ENCODE measurements at regions not wholly inside any gene's neighbourhood (a gene's known extent, or its start where the extent isn't known, plus 50 kb on each side); places are given as distances from the start of the nearest gene placed in this dataset.

GRCh38 chr13:85278851-85279250, 520.4 kb downstream of the SLITRK6 start:
- POLR2A ChIA-PET: no interaction called here
- H3K9me3 ChIP-seq (ENCODE audit: control insufficient read depth, insufficient read depth, low read length): no peaks in the 10 kb centered on the region
- CTCF ChIA-PET: interaction anchor here (0.6 kb wide), 1 partner anchor 220 kb away, joined by 3 read pairs; no protein-coding TSS in a partner anchor

GRCh38 chr13:85277748-85278147, 521.5 kb downstream of the SLITRK6 start:
- POLR2A ChIA-PET: no interaction called here
- no peak for DNase-seq (ENCODE audit: low read depth, low spot score)
- CTCF ChIA-PET: no interaction called here
- Histone ChIP-seq H3K27me3 (ENCODE audit: control insufficient read depth, insufficient read depth, low read length) (no peaks in the 10 kb centered on the region), H3K27ac (ENCODE audit: low read depth, low read length) (no peak overlapping the region), H3K4me3 (ENCODE audit: low read depth, low read length) (no peak overlapping the region), H3K9me3 (ENCODE audit: control insufficient read depth, insufficient read depth, low read length) (no peaks in the 10 kb centered on the region)
- no peak for TF ChIP-seq CTCF (IDR thresholded peaks at IDR 0.05; ENCODE audit: low read depth, low read length)

More at GRCh38 chr13:85278851-85279250, 520.4 kb downstream of the SLITRK6 start:
- no peak overlapping the region for H3K27ac ChIP-seq (ENCODE audit: low read depth, low read length)
- no peak overlapping the region for H3K4me3 ChIP-seq (ENCODE audit: low read depth, low read length)
- H3K27me3 ChIP-seq (ENCODE audit: control insufficient read depth, insufficient read depth, low read length): no peaks in the 10 kb centered on the region
- DNase-seq (ENCODE audit: low read depth, low spot score): no peak
- TF ChIP-seq CTCF (IDR thresholded peaks at IDR 0.05; ENCODE audit: low read depth, low read length): no peak

GRCh38 chr13:85266771-85267170, 532.4 kb downstream of the SLITRK6 start:
- no peak for DNase-seq (ENCODE audit: low read depth, low spot score)

GRCh38 chr13:85266331-85266730, 532.9 kb downstream of the SLITRK6 start:
- Histone ChIP-seq H3K27ac (ENCODE audit: low read depth, low read length) (no peak overlapping the region), H3K9me3 (ENCODE audit: control insufficient read depth, insufficient read depth, low read length) (no peaks in the 10 kb centered on the region), H3K4me3 (ENCODE audit: low read depth, low read length) (no peak overlapping the region), H3K27me3 (ENCODE audit: control insufficient read depth, insufficient read depth, low read length) (no peaks in the 10 kb centered on the region)
- CTCF ChIA-PET: interaction anchor here (1.3 kb wide), 1 partner anchor 12 kb away, joined by 3 read pairs; no protein-coding TSS in a partner anchor
- no peak for TF ChIP-seq CTCF (IDR thresholded peaks at IDR 0.05; ENCODE audit: low read depth, low read length)
- POLR2A ChIA-PET: no interaction called here
- no peak for DNase-seq (ENCODE audit: low read depth, low spot score)

More at GRCh38 chr13:85266771-85267170, 532.4 kb downstream of the SLITRK6 start:
- Histone ChIP-seq H3K9me3 (ENCODE audit: control insufficient read depth, insufficient read depth, low read length) (no peaks in the 10 kb centered on the region), H3K4me3 (ENCODE audit: low read depth, low read length) (no peak overlapping the region), H3K27me3 (ENCODE audit: control insufficient read depth, insufficient read depth, low read length) (no peaks in the 10 kb centered on the region), H3K27ac (ENCODE audit: low read depth, low read length) (no peak overlapping the region)
- TF ChIP-seq CTCF (IDR thresholded peaks at IDR 0.05; ENCODE audit: low read depth, low read length): no peak
- CTCF ChIA-PET: no interaction called here
- POLR2A ChIA-PET: no interaction called here

GRCh38 chr13:85265296-85265695, 533.9 kb downstream of the SLITRK6 start:
- CTCF ChIA-PET: interaction anchor here (1.3 kb wide), 1 partner anchor 11 kb away, joined by 3 read pairs; no protein-coding TSS in a partner anchor
- Histone ChIP-seq H3K27ac (ENCODE audit: low read depth, low read length) (no peak overlapping the region), H3K4me3 (ENCODE audit: low read depth, low read length) (no peak overlapping the region), H3K27me3 (ENCODE audit: control insufficient read depth, insufficient read depth, low read length) (no peaks in the 10 kb centered on the region), H3K9me3 (ENCODE audit: control insufficient read depth, insufficient read depth, low read length) (no peaks in the 10 kb centered on the region)
- no peak for DNase-seq (ENCODE audit: low read depth, low spot score)
- TF ChIP-seq CTCF (IDR thresholded peaks at IDR 0.05; ENCODE audit: low read depth, low read length): no peak
- POLR2A ChIA-PET: no interaction called here
